ENCODE measurements at regions not wholly inside any gene's neighbourhood (a gene's known extent, or its start where the extent isn't known, plus 50 kb on each side); places are given as distances from the start of the nearest gene placed in this dataset.

GRCh38 chr15:37289109-37289765, 188.9 kb upstream of the MEIS2 start:
- TF ChIP-seq CTCF (IDR thresholded peaks at IDR 0.05), result no peak
- ATAC-seq (no peak), DNase-seq (no peak)
- no peaks in the 10 kb centered on the region for H3K4me1 Mint-ChIP-seq (ENCODE audit: low read depth)
- no peak overlapping the region for H3K27ac Mint-ChIP-seq
- POLR2A ChIA-PET, result no interaction called here
- no peaks in the 10 kb centered on the region for H3K27me3 Mint-ChIP-seq
- CTCF ChIA-PET, result no interaction called here
- intact Hi-C loops (cut with micrococcal nuclease), result no loop called here
- no peak overlapping the region for H3K4me3 Mint-ChIP-seq
- H3K9me3 Mint-ChIP-seq, result peaks cover 5% of the 10 kb centered on the region
- no peaks in the 10 kb centered on the region for H3K36me3 Mint-ChIP-seq (ENCODE audit: low read depth)

GRCh38 chr15:37291920-37292319, 191.6 kb upstream of the MEIS2 start:
- TF ChIP-seq CTCF (IDR thresholded peaks at IDR 0.05), result no peak
- intact Hi-C loops (cut with micrococcal nuclease), result no loop called here
- no peaks in the 10 kb centered on the region for H3K4me1 Mint-ChIP-seq (ENCODE audit: low read depth)
- DNase-seq (no peak), ATAC-seq (no peak)
- no peak overlapping the region for H3K27ac Mint-ChIP-seq
- POLR2A ChIA-PET, result no interaction called here
- no peaks in the 10 kb centered on the region for H3K27me3 Mint-ChIP-seq
- no peaks in the 10 kb centered on the region for H3K36me3 Mint-ChIP-seq (ENCODE audit: low read depth)
- H3K9me3 Mint-ChIP-seq, result peaks cover 2% of the 10 kb centered on the region
- no peak overlapping the region for H3K4me3 Mint-ChIP-seq
- CTCF ChIA-PET, result no interaction called here

GRCh38 chr15:37298271-37298670, 197.9 kb upstream of the MEIS2 start:
- intact Hi-C loops (cut with micrococcal nuclease), result no loop called here
- Mint-ChIP-seq H3K27me3 (no peaks in the 10 kb centered on the region), H3K9me3 (peaks cover 3% of the 10 kb centered on the region), H3K4me3 (no peak overlapping the region), H3K27ac (no peak overlapping the region), H3K36me3 (ENCODE audit: low read depth) (no peaks in the 10 kb centered on the region), H3K4me1 (ENCODE audit: low read depth) (no peaks in the 10 kb centered on the region)
- ChIA-PET CTCF (no interaction called here), POLR2A (no interaction called here)
- DNase-seq, result no peak
- no peak for TF ChIP-seq CTCF (IDR thresholded peaks at IDR 0.05)
- no peak for ATAC-seq

GRCh38 chr15:37339437-37339836, 239.1 kb upstream of the MEIS2 start:
- H3K4me3 Mint-ChIP-seq, result no peak overlapping the region
- H3K27ac Mint-ChIP-seq, result no peak overlapping the region
- DNase-seq (no peak), ATAC-seq (no peak)
- no peaks in the 10 kb centered on the region for H3K4me1 Mint-ChIP-seq (ENCODE audit: low read depth)
- ChIA-PET POLR2A (no interaction called here), CTCF (interaction anchor here (1.4 kb wide), 1 partner anchor 20 kb away, joined by 3 read pairs; no protein-coding TSS in a partner anchor)
- TF ChIP-seq CTCF (IDR thresholded peaks at IDR 0.05), result no peak
- H3K36me3 Mint-ChIP-seq (ENCODE audit: low read depth), result no peaks in the 10 kb centered on the region
- intact Hi-C loops (cut with micrococcal nuclease), result no loop called here
- H3K27me3 Mint-ChIP-seq, result no peaks in the 10 kb centered on the region
- H3K9me3 Mint-ChIP-seq, result peaks cover 7% of the 10 kb centered on the region

GRCh38 chr15:37339856-37340255, 239.5 kb upstream of the MEIS2 start:
- intact Hi-C loops (cut with micrococcal nuclease), result no loop called here
- H3K4me1 Mint-ChIP-seq (ENCODE audit: low read depth), result no peaks in the 10 kb centered on the region

More at GRCh38 chr15:37339856-37340255, 239.5 kb upstream of the MEIS2 start:
- DNase-seq (no peak), ATAC-seq (no peak)
- no peak for TF ChIP-seq CTCF (IDR thresholded peaks at IDR 0.05)
- no peak overlapping the region for H3K27ac Mint-ChIP-seq
- H3K36me3 Mint-ChIP-seq (ENCODE audit: low read depth), result no peaks in the 10 kb centered on the region
- no peaks in the 10 kb centered on the region for H3K27me3 Mint-ChIP-seq
- no peak overlapping the region for H3K4me3 Mint-ChIP-seq
- CTCF ChIA-PET, result interaction anchor here (1.4 kb wide), 1 partner anchor 20 kb away, joined by 3 read pairs; no protein-coding TSS in a partner anchor
- H3K9me3 Mint-ChIP-seq, result peaks cover 7% of the 10 kb centered on the region
- POLR2A ChIA-PET, result interaction anchor here (0.6 kb wide), 1 partner anchor 820 kb away, joined by 3 read pairs; no protein-coding TSS in a partner anchor
